ENCODE measurements at regions not wholly inside any gene's neighbourhood (a gene's known extent, or its start where the extent isn't known, plus 50 kb on each side); places are given as distances from the start of the nearest gene placed in this dataset.

- DNase-seq = no peak
These were observed 127.6 kb upstream of the MED13L start for GRCh38 chr12:116404913-116405611.

DNA sequence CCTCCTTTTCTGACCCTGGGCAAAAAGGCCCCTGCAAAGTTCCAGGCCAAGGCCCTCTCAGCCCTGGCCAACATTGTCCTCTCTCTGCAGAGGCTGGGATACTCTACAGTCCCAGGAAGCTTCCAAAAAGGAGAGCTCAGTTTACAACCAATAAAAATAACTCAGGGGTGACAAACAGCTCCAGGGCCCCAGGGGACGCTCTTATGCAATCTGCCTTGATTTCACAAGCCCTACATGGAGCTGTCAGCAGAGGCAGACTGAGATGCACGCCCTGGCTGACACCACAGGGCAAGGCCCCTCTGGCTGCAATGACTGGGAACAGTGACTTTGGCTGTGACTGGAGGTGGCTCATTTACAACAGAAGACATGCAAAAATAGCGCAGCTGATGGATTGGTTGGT is 129.0 kb upstream of the MED13L start:
- DNase-seq = peak; percentile 90

DNA sequence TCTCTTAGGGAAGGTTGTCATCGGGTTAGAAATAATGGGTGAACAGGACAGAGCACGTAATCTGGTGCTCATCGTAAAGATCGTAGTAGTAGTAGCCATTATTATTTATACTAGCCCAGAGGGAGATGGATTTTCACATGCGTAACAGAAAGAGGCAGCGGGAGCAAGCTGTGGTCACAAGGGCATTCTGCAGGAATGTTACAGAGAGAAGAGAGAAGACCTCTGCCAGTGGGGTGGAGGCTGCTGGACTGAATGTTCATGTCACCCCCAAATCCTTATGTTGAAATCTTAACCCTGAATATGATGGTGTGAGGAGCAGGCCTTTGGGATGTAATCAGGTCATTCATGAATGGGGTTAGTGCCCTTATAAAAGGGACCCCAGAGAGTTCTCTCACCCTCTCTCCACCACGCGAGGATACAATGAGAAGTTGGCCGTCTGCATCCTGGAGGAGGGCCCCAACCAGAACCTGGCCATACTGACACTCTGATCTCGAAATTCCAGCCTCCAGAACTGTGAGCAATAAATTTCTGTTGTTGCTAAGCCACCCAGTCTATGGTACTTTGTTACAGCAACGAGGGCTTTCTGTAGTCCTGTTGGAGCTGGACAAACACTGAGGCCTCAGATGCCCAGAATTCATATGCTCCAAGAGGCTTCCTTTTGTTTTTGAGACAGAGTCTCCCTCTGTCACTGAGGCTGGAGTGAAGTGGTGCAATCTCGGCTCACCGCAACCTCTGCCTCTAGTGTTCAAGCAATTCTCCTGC is 131.2 kb upstream of the MED13L start:
- DNase-seq = no peak

DNA sequence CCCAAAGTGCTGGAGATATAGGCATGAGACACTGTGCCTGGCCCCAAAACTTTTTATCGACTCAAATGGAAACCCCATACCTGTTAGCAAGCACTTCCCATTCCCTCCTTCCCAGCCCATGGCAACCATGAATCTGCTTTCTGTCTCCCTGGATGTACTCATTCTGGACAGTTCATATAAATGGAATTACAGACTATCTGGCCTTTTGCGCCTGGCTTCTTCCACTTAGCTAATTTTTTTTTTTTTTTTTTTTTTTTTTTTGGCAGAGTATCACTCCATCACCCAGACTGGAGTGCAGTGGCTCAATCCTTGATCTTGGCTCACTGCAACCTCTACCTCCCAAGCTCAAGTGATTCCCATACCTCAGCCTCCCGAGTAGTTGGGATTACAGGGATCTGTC is 134.5 kb upstream of the MED13L start:
- no peak for DNase-seq

GRCh38 chr12:116414891-116415290 is 137.4 kb upstream of the MED13L start:
- DNase-seq = no peak

DNA sequence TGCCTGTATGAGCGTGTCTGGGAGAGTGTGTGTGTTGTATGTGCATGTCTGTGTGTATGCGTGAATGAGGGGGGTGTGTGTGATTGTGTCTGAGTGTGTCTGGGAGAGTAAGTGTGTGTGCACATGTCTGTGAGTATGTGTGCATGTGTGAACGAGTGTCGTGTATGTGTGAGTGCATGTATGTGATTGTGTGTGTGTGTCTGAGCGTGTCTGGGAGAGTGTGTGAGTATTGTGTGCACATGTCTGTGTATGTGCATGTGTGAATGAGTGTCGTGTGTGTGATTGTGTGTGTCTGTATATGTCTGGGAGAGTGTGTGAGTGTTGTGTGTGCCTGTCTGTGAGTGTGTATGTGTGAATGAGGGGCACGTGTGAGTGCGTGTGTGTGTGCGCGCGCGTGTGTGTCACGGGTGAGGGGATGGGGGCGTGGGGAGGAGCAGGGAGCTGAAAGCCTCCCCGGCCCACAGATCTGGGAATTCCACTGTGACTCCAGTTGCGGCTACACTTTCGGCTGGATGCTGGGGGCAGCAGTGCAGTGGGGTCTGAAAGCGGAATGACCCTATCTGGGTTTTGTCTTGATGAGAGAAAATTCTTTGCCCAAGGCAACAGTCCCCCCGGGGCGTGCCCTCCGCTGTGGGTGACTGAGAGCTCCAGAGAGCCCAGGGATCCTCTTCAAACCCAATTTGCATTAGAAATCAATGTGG is 138.1 kb upstream of the MED13L start:
- DNase-seq = no peak

DNA sequence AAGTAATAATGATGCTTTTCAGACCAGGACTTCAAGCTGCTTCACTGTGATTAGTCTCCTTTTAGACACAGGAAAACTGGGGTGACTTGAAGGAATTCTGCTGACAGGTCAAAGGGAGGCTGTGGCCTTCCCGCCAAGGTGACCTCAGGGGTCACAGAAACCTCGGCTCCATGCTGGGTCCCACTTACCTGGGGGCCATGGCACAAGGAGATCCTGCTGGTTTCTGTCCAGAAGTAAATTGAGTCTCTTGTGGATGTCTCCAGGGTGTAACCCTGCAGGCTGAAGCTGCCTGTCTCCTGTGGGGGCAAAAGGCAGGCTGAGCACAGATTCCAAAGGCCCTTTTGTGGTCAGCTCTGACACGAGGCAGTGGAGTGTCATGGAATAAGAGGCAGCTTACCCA is 138.7 kb upstream of the MED13L start:
- DNase-seq = no peak

DNA sequence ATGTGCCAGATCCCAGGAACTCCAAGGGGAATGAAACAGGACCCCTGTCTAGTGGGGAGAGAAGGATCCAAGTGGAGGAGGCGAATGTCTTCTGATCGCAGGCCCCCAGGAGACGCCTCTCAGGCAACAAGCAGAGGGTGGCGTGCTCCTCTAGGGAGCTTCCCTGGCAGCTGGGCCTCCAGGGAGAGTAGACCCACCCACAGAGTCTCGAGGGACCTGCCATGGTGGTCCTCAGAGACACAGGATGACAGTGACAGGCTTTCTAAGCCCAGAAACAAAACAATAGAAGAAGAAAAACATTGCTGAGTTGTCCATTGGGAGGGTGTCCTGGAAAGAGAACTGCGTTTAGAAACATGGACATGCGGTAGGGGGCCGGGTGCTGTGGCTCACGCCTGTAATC is 140.6 kb upstream of the MAP1LC3B2 start:
- no peak for DNase-seq

DNA sequence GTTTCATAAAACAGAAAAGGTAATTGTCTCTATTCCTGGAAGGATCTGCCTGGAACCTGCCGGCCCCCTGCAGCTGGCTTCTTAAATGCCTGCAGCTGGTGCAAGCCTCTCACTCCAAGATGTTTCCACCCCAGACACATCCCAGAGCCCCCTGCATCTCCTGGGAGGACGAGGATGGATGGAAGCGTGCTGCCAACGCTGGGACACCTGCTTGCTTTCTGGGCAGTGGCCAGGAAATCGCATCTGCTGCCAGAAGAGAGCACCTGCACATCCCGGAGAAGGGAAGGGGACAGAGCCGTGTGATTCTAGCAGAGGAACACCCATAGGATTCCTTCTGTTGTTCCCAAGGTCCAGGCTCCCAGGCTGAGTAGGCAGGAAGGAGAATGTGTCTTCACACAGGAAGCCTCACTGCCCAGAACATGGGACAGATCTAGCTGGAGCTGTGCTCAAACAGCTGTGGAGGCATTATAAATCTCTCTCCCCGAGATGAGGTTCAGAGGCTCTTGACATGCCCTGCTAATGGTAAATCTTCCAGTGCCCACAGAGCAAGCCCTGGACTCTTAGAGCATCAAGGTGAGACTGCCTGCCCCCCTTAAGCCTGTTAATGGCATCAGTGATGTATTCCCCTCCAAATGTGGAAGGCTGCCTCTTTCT is 138.8 kb upstream of the MAP1LC3B2 start:
- DNase-seq = peak; percentile 94

DNA sequence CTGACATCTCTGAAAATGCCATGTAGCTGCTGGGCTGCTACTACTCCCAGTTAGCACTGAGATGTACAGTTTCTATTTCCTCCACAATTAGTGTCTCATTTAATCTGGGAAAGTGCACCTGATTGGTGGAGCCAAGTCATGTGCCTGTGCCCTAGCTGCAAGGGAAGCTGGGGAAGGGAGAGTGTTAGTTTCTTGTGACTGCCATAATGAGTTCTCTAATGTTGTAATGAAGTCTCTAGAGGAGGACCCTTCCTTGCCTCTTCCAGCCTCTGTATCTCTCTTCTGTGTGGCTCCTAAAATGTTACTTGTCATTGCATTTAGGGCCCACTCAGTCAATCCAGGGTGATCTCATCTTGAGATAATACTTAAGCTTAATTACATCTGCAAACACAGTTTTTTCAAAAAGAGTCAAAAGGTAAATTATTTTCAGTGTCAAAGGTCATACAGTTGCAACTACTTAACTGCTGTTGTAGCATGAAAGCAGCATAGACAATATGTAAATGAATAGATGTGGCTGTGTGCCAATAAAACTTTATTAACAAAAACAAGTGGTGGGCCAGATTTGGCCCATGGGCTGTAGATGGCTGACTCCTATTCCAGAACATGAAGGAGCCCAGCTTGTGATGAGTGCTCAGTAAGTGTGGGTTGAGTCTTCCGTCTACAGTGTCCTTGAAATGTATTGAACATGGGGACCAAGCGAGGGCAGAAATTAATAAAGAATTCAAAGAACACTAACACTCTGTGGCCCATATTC is 137.2 kb upstream of the MAP1LC3B2 start:
- no peak for DNase-seq

DNA sequence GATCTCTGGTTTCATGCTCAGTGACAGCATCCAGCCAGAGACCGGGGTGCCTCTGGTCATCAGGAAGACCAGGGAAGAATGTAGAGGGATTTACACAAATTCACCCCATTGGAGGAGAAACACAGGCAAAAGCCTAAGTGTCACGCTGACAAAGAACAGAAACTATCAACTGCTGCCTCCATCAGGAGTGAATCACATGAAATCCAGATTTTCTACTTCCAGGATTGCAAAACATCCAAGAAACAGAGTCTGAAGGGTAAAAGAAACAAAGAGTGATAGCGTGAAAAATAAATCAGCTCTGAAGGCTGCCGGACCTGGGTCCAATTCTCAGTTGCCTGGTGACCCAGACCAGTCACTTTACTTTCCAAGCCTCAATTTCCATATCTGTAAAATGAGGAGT is 136.1 kb upstream of the MAP1LC3B2 start:
- DNase-seq = no peak

DNA sequence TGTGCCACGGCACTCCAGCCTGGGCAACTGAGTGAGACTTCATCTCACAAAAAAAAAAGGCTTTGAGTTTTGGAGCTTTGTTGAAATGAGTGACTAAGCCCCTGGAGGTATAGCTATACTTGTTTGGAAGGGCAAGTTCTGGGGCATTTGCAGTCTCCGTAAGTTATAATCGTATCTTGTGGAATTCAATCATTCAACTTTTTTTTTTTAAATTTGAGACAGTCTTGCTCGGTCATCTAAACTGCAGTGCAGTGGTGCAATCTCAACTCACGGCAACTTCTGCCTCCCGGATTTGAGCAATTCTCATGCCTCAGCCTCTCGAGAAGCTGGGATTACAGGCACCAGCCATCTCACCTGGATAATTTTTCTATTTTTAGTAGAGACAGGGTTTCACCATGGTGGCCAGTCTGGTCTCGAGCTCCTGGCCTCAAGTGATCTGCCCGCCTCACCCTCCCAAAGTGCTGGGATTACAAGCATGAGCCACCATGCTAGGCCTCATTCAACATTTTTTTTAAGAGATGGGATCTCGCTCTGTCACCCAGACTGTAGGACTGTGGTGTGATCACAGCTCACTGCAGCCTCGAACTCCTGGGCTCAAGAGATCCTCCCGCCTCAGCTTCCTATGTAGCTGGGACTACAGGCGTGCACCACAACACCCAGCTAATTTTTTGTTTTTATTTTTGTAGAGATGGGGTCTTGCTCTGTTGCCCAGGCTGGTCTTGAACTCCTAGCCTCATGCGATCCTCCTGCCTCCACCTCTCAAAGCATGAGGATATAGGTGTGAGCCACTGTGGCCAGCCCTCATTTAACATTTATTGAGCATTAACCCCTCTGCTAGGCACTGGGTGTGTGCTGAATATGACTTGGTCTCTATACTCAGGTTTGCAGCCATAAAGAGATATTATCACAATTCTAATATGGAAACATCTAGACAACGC is 133.7 kb upstream of the MAP1LC3B2 start:
- DNase-seq = no peak

DNA sequence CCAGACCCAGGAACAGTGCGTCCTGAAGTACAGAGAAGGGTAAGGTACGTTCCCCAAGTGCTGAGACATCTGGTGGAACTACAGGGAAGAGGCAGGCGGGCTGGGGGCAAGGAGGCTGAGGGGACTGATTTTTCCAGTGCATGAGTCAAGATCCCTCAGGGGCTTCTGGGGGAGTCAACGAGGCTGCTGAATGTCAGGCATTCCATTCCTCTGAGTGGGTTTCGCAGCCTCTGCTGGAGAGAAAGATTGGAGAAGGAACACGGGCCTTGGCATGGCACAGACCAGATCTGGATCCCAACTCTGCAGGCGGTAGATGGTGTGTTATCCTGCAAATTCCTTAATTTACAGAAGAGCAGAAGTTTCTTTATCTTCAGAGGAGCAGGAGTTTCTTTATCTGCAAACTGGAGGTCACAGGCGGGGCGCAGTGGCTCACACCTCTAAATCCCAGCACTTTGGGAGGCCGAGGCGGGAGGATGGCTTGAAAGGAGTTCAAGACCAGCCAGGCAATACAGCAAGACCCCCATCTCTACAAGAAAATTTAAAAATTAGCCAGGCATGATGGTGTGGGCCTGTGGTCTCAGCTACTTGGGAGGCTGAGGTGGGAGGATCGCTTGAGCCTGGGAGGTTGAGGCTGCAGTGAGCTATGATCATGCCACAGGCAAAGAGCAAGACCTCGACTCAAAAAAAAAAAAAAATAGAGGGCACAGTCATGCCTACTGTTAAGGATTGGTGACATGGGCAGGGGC is 132.6 kb upstream of the MAP1LC3B2 start:
- DNase-seq = no peak

- no peak for DNase-seq
These were observed 131.8 kb upstream of the MAP1LC3B2 start for GRCh38 chr12:116427200-116427930.

DNA sequence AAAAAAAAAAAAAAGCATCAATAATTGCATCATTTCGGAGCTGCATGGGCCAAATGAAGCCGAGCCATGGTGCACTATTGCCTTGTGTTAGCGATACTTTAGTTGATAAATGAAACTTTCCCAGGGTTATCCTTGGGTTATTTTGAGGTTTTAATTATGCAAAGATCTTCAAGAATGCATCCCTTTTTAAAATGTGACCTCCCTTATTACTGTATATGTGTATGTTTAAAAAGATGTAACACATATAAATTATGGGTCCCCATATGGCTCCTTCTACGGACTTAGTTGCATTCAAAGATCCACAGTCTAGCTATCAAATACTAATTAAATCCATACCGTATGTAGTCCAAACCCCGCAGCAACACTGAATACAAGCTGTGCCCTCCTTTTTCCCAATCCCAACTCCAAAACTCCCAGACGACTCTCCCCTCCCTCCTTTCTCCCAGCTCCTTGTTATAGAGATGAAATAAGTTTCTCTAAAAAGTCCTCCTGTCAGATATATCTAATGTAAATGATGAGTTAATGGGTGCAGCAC is 129.3 kb upstream of the MAP1LC3B2 start:
- no peak for DNase-seq

- no peak for DNase-seq
These were observed 128.1 kb upstream of the MAP1LC3B2 start for GRCh38 chr12:116430911-116431565.

DNA sequence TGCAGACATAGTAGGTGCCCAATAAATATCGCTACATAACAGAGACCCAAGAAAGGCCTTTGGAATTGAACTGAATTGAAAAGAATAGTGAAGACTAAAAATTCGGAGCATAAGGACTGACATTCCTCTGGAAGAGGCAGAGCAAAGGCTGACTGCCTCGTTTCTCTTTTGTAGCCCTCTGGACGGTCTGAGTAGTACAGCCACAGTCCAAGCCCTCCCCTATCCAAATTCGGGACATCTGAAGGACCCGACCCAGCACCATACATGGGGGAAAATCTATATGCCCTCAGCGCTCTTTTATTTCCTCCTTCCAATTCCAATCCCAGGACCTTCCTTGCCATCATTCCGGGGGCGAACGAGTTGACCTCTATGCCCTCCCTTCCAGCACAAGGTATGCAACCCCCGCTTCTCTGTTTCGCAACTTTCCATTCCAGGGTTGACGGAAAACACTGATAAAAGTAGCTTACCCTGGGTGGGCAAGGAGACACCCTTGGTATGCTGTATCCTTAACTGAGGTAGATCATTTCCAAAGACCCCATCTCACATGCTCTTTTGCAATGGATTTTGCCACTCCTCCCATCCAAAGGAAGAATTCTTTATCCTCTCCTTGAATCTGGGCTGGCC is 127.4 kb upstream of the MAP1LC3B2 start:
- DNase-seq = no peak

DNA sequence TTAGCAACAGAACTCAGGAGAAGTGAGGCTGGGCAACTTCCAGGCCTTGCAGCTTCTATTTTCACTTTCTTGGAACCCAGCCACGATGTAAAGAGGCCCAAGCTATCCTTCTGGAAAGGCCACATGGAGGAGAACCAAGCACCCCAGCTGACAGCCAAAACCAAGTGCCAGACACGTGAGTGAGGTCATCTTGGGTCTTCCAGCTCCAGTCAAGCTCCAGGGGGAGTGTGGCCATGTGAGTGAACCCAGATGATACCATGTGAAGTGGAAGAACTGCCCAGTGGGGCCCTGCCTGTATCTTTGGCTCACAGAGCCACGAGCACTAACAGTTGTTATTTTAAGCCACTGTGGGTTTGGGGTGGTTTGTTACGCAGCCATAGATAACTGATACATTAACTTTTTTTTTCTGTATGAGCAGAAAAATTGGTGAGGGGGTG is 126.8 kb upstream of the MAP1LC3B2 start:
- DNase-seq = no peak

- no peak for DNase-seq
These were observed 125.9 kb upstream of the MAP1LC3B2 start for GRCh38 chr12:116433249-116433648.

All from NCI-H2171 treated with DMSO at 0.1 percent for 48 hours (cell line).